ENCODE measurements at regions not wholly inside any gene's neighbourhood (a gene's known extent, or its start where the extent isn't known, plus 50 kb on each side); places are given as distances from the start of the nearest gene placed in this dataset.
"Not testable (repeated sequence)": the region's sequence is repeated elsewhere in the genome, so short reads cannot be mapped to it uniquely, and the experiment has no call there.

DNA sequence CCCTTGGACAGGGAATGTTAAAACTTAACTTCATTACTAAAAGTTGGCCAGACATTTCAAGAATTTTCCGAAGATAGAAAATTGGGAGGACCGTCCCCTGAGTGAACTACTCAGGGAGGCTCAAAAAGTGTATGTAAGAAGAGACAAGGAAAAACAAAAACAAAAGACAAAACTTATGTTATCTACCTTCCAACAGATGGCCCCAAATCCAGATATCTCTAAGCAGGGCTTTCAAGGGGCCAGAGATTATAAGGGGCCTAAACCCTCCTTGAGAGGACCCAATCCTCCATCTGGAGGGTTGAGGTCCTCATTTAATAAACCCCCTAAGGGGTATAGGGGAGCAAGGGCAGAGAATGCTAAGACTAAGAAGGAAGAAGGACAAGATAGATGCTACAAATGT is 203.6 kb downstream of the SH2D4B start:
- no peak for DNase-seq (ENCODE audit: low read depth in 3 of 3, low spot score in 2 of 3)

DNA sequence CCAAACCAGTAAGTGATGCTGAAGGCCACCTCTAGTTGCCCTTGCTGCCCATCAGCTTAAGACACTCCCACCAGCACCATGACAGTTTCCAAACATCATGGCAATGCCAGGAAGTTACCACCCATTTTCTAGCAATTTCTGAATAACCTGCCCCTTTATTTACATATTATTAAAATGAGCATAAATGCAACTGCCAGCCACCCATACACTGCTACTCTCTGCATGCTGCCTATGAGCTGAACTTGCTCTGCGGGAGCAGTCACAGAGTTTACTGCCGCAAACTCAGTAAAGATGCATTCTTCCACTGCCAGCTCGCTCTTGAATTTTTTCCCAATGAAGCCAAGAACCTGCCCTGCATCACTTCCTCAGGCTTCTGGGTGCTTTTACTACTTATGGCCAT is 212.6 kb downstream of the SH2D4B start:
- DNase-seq (ENCODE audit: low read depth in 3 of 3, low spot score in 2 of 3): no peak

DNA sequence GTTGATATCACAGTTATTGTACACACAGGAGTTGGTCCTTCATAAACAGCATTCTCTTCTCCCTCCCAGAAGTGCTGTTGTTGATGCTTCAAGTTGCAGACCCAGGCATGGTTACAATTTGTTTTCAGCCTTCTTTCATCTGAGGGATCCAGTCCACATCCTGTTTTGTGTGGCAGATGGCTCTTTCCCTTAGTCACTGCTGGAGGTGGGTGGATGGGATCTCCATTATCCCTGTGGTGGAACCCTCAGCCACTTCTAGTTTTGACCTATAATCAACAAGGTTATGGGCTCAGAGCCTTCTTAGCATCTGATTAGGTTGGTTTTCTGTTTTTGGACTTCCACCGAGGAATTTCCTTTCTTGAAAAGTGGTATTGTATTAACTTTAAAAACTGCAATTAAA is 214.2 kb downstream of the SH2D4B start:
- no peak for DNase-seq (ENCODE audit: low read depth in 3 of 3, low spot score in 2 of 3)

DNA sequence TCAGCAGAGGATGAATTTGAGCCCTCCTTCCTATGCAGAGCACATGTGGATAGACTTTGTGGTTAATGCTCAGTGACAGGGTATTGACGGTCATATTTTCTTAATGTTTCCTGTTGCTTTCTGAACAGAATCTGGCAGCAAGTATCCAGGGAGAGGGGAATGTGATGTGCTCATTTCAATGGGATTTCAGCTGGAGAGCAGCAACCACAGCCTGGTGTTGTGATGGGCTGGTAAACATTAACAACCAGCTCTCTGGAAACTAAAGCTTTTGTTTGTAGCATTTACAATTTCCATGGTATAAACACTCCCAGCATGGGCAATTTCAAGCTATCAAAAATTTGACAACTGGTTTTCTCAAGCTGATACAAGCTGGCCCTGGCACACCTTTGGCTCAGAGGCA is 215.9 kb downstream of the SH2D4B start:
- no peak for DNase-seq (ENCODE audit: low read depth in 3 of 3, low spot score in 2 of 3)

DNA sequence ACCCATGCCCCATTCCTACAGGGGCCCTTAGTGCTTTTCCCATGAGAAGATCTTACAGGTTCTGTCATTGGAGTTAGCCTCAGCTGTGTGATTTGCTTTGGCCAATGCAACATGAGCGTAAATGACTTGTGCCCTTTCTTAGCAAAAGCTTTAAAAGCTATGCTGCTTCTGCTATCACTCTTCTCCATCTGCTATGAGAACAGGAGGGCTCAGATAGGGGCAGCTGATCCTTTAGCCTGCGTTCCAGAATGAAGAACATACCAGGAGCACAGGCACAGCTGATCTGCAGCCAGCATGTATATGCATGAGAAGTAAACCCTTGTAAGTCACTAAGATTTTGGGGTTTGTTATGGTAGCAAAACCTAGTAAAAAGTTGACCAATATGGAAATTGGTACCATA is 218.2 kb downstream of the SH2D4B start:
- DNase-seq (ENCODE audit: low read depth in 3 of 3, low spot score in 2 of 3): no peak

DNA sequence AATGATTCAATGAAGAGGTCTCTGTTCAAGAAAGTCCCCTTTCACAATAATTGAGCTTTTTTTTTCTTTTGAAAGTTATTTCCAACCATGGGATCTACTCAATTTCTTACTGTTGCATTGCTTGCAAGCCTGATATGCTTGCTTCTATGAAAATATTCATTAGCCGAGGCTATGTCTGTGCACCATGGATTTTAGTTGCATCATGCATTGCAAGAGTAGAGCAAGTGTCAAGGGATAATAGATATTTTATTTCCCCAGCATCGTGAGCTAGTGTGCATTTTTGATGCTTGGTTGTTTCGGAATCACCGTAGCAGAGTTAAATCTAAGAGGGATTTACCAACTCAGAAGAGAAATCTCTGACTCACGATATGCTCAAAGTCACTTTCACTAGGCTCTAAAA is 222.0 kb downstream of the SH2D4B start:
- no peak for DNase-seq (ENCODE audit: low read depth in 3 of 3, low spot score in 2 of 3)

DNA sequence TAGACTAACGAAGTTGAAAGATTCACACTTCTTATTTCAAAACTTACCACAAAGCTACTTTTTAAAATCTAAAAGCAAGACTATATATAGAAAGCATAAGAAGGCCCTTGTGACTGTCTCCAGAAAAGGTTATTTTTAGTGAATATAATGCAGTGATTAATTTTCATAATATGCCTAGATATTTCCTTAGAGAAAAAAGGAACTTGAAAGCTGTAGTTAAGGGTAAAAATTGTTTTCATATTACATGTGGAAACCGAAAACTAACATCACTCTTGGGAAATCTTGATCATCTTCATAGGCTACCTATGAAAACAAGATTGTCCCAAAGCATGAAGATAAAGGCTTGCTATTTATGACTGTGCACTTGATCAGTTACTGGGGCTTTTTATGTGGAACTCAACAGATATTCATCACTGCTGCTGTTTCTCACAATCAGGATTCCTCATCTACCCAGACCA is 223.2 kb downstream of the SH2D4B start:
- no peak for DNase-seq (ENCODE audit: low read depth in 3 of 3, low spot score in 2 of 3)

GRCh38 chr10:80767963-80768362 is 230.3 kb downstream of the SH2D4B start:
- DNase-seq (ENCODE audit: low read depth in 3 of 3, low spot score in 2 of 3): no peak

DNA sequence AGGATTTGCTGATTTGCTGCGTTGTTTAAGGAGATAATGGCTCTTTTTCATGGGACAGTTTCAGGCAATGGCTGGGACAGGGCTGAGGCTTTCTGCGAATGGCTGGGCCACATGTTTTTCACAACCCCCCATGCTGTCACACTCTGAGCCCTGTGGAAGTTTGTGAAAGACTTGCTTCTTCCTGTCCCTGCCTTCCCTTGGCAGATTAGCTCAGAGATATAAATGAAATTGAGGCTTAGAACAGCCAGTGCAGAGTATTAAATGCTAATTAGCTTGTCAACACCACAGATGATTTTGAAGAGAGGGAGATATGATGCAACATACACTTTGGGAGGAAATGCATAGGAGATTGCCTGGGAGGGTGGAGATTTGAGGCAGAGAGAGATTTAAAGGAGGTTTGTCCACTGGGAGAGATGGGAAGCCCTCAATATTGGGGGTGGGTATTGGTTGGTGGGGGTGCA is 232.0 kb downstream of the SH2D4B start:
- no peak for DNase-seq (ENCODE audit: low read depth in 3 of 3, low spot score in 2 of 3)

DNA sequence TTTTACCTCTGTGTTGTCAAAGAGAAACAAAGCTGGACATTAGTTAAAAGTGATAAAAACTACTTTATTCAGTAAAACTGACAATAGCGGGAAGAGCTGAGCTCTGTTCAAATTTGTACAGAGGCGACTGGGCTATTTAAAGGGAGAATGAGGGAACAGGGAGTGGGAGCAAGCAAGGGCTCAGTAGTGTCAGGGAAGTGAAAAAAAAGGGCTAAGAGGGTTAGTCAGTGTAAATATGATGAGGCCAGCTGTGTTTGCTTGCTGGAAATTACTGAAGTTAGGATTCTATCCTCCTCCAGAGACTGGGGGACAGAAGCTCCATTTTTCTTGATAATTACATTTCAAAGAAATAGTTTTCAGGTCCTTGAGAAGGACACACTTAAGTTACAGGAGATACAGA is 232.5 kb downstream of the SH2D4B start:
- DNase-seq (ENCODE audit: low read depth in 3 of 3, low spot score in 2 of 3): no peak

DNA sequence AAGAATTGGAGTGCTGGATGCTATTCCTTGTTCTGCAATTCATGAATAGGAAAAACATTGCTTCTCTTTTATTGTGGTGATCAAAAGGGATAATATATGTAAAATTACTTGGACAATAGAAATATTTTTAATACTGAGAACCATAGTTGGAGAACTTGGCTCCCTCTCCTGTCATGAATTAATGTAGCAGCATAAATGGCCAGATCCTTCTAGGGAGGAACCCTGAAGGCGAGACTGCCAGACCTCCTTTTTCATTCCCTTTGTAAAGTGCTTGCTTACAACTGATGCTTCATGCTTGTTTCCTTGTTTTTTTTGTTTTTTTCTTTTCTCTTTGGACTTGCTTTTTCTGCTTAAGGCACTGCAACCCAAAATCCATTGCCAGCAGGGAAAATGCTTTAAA is 233.6 kb downstream of the SH2D4B start:
- DNase-seq (ENCODE audit: low read depth in 3 of 3, low spot score in 2 of 3): no peak

DNA sequence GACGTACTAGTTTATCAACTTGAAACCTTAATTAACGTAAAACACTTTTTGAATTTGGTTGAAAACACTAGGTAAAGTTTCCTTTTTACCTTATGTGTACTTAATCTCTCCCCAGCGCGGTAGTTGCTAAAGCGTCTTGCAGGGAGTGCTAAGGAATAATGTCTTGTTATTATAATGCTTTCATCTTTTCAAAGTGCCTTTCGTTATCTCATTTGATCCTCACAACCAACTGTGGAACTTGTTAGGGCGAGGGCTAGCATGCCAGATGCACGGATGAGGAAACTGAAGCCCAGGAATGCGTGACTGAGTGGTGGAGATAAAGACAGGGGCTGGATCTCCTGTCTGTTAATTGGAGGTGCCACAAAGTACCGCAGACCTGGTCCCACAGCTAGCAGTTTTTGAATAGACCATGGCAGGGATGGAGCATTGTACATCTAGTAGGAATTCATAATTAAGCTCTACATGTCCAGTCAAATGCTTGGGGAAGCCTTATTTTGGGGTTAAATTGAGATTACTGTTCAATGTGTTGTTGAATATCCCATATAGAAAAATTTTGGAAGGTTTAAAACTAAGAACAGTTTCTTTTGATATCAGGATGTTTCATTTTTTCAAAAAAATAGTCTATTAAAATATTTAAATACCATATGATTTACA is 234.3 kb downstream of the SH2D4B start:
- DNase-seq (ENCODE audit: low read depth in 3 of 3, low spot score in 2 of 3): no peak

DNA sequence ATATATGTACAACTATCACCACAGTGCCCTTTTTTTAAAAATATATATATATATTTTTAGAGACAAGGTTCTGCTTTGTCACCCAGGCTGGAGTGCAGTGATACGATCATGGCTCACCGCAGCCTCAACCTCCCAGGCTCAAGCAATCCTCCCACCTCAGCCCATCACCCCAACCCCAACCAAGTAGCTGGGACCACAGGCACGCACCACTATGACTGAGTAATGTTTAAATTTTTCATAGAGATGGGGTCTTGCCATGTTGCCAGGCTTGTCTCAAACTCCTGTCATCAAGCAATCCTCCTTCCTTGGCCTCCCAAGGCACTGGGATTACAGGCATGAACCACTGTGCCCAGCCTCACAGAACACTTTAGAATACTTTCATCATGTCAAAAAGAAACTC is 234.9 kb downstream of the SH2D4B start:
- DNase-seq (ENCODE audit: low read depth in 3 of 3, low spot score in 2 of 3): no peak

DNA sequence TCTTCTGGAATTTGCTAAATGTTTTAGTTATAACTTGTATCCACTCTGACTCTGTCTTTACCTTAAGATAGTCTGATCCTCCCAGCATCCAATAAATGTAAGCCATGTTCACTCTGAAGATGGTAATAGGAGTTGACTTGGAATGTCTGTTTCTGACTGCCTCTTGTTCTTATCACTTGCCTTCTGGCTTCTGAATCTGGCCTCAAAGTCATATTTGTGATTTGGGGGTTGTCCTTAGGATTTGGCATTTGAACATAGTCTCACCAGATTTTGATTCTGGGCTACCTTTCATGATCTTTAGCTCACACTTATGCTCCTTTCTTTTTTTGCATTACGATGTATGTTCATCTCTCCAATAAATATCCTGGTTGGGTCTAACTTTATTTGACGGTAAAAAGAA is 247.0 kb downstream of the SH2D4B start:
- DNase-seq (ENCODE audit: low read depth in 3 of 3, low spot score in 2 of 3): no peak

- DNase-seq (ENCODE audit: low read depth in 3 of 3, low spot score in 2 of 3): no peak
Measured at GRCh38 chr10:80786322-80786721, 248.6 kb downstream of the SH2D4B start.

DNA sequence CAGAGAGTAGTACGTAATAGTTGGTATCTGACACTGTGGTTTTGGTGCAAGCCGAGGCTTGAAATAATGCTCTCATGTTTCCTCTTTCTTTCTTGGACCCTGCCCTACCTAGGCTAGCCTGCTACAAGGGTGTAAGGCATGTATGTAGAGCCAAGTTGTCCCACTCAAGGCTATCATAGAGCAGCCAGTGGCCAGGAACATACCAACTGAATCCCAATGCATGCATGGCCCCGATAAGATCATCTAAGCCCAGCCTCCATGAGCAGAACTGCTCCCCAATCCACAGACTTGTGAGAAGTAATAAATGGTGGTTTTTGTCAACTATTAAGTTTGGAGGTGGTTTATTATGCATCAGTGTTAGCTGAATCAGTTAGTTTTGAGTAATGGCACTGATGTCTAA is 250.2 kb downstream of the SH2D4B start:
- no peak for DNase-seq (ENCODE audit: low read depth in 3 of 3, low spot score in 2 of 3)

DNA sequence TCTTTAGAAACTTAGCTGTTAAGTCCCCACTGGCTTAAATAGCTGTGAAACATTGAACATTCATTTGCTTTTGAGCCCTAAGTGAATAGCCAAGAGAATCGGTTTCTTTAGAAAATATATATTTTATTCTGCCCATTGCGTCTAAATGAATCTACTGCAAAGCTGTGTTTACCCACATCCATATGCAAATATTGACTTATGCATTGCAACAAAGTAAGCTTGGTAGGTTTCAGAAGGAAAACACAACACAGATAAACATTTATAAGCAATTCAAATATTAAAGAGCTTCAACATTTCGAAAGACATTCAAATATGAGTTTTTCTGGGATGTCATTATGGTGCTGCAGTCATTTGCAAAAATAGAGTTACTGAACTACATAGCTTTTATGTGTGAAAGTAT is 257.3 kb downstream of the SH2D4B start:
- no peak for DNase-seq (ENCODE audit: low read depth in 3 of 3, low spot score in 2 of 3)

GRCh38 chr10:80805343-80806020 is 267.8 kb downstream of the SH2D4B start:
- no peak for DNase-seq (ENCODE audit: low read depth in 3 of 3, low spot score in 2 of 3)

DNA sequence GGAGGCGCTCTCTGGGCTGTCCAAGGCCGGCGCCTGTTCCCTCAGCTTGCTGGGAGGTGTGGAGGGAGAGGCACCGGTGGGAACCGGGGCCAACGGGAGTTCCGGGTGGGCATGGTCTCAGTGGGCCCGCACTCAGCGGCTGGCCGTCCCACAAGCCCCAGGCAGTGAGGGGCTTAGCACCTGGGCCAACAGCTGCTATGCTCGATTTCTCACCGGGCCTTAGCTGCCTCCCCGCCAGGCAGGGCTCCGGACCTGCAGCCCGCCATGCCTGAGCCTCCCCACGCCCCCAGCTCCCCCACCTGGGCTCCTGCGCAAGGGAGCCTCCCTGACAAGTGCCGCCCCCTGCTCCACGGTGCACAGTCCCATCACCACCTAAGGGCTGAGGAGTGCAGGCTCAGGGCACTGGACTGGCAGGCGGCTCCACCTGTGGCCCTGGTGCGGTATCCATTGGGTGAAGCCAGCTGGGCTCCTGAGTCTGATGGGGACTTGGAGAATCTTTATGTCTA is 276.5 kb downstream of the SH2D4B start:
- DNase-seq (ENCODE audit: low read depth in 3 of 3, low spot score in 2 of 3): no peak

GRCh38 chr10:80829151-80829550 is 291.4 kb downstream of the SH2D4B start:
- no peak for DNase-seq (ENCODE audit: low read depth in 3 of 3, low spot score in 2 of 3)

- DNase-seq (ENCODE audit: low read depth in 3 of 3, low spot score in 2 of 3): no peak
Measured at GRCh38 chr10:80829562-80829961, 291.9 kb downstream of the SH2D4B start.

- not testable (repeated sequence) for DNase-seq (ENCODE audit: low read depth in 3 of 3, low spot score in 2 of 3)
Measured at GRCh38 chr10:80832693-80833092, 295.0 kb downstream of the SH2D4B start.
